CD4-positive, alpha-beta T cell treated with Interleukin-6 for 4 hours (primary cell): ENCODE measurements at regions not wholly inside any gene's neighbourhood (a gene's known extent, or its start where the extent isn't known, plus 50 kb on each side); places are given as distances from the start of the nearest gene placed in this dataset.
"Not testable (repeated sequence)": the region's sequence is repeated elsewhere in the genome, so short reads cannot be mapped to it uniquely, and the experiment has no call there.

Experiments
- DNase-seq: peaks from one replicate; pipeline ENCODE4 v3.0.0-alpha.2; 2020; ENCODE audit warnings: mixed read lengths

GRCh38 chr4:53919535-53919934, 144.9 kb downstream of the CHIC2 start:
- no peak for DNase-seq

- DNase-seq = no peak
These were observed 146.7 kb downstream of the CHIC2 start for GRCh38 chr4:53917729-53918128.

GRCh38 chr4:53916431-53916889, 147.9 kb downstream of the CHIC2 start:
- DNase-seq = no peak

GRCh38 chr4:53914313-53915016, 149.9 kb downstream of the CHIC2 start:
- no peak for DNase-seq

GRCh38 chr4:53913771-53914170, 150.6 kb downstream of the CHIC2 start:
- no peak for DNase-seq

GRCh38 chr4:53912766-53913497, 151.5 kb downstream of the CHIC2 start:
- no peak for DNase-seq

GRCh38 chr4:53908661-53909078, 155.7 kb downstream of the CHIC2 start:
- peak; percentile 4 for DNase-seq

- no peak for DNase-seq
These were observed 156.6 kb downstream of the CHIC2 start for GRCh38 chr4:53907772-53908171.

GRCh38 chr4:53906606-53907190, 157.7 kb downstream of the CHIC2 start:
- no peak for DNase-seq

- DNase-seq = no peak
These were observed 158.4 kb downstream of the CHIC2 start for GRCh38 chr4:53905941-53906377.

GRCh38 chr4:53905276-53905940, 159.0 kb downstream of the CHIC2 start:
- no peak for DNase-seq

GRCh38 chr4:53902786-53903185, 161.6 kb downstream of the CHIC2 start:
- DNase-seq = no peak

- no peak for DNase-seq
These were observed 164.1 kb downstream of the CHIC2 start for GRCh38 chr4:53900271-53900649.

GRCh38 chr4:53899586-53900270, 164.7 kb downstream of the CHIC2 start:
- no peak for DNase-seq

- no peak for DNase-seq
These were observed 169.3 kb downstream of the CHIC2 start for GRCh38 chr4:53895137-53895536.

GRCh38 chr4:53890461-53890860, 173.9 kb downstream of the CHIC2 start:
- no peak for DNase-seq

- no peak for DNase-seq
These were observed 174.9 kb downstream of the CHIC2 start for GRCh38 chr4:53889326-53890055.

GRCh38 chr4:53886090-53886489, 178.3 kb downstream of the CHIC2 start:
- no peak for DNase-seq

GRCh38 chr4:53885668-53886067, 178.7 kb downstream of the CHIC2 start:
- no peak for DNase-seq

- DNase-seq = not testable (repeated sequence)
These were observed 187.3 kb downstream of the CHIC2 start for GRCh38 chr4:53877096-53877495.

GRCh38 chr4:53866055-53866454, 198.3 kb downstream of the CHIC2 start:
- no peak for DNase-seq

GRCh38 chr4:53865054-53865453, 199.4 kb downstream of the CHIC2 start:
- no peak for DNase-seq
